Bronchial epithelial cell (primary cell): ENCODE measurements at regions not wholly inside any gene's neighbourhood (a gene's known extent, or its start where the extent isn't known, plus 50 kb on each side); places are given as distances from the start of the nearest gene placed in this dataset.

Experiments used
- DNase-seq: peaks from one replicate; pipeline ENCODE4 v3.0.0-alpha.2; 2010; ENCODE audit warnings: low read depth
- FAIRE-seq: peaks from 2 replicates; lab custom pipeline; 2011; peaks lifted over from hg19 to GRCh38; lab: Jason Lieb, UNC
- H3K27me3 ChIP-seq: 2 replicates; pipeline ENCODE4 v1.5.1; 2011; ENCODE audit warnings: low read length; ENCODE audit not compliant: control insufficient read depth, insufficient read depth
- H3K36me3 ChIP-seq: 2 replicates; pipeline ENCODE4 v1.5.1; 2011; ENCODE audit warnings: low read length; ENCODE audit not compliant: control insufficient read depth, insufficient read depth
- H3K4me3 ChIP-seq: 2 replicates; pipeline ENCODE4 v1.5.1; 2011; ENCODE audit warnings: mild to moderate bottlenecking, low read depth, low read length, control low read depth
- TF ChIP-seq, protein P1 (sequence below): IDR thresholded peaks from 2 replicates; pipeline ENCODE4 v1.5.1; 2011; ENCODE audit warnings: mild to moderate bottlenecking, moderate library complexity, low read length, control low read depth, inconsistent platforms; ENCODE audit not compliant: insufficient read depth, severe bottlenecking

DNA sequence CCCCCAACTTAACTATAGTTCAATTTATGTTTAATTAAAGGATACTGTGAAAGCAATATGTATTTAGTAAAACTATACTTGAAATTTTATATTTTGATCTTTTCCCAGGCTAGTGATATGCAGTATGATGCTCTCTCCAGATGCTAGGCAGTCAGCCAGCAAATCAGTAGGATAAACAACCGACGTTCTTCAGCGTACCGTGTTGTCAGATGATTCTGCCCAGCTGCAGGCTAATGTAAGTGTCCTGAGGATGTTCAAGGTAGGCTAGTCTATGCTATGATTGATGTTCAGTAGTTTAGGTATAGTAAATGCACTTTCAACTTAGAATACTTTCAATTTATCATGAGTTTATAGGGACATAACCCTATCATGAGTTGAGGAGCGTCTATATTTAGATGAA, 762.6 kb downstream of the MRPL39 start:
- H3K27me3 ChIP-seq: no peaks in the 10 kb centered on the region
- FAIRE-seq (no peak), DNase-seq (no peak)
- no peaks in the 10 kb centered on the region for H3K36me3 ChIP-seq
- no peak overlapping the region for H3K4me3 ChIP-seq
- TF ChIP-seq, protein P1, sequence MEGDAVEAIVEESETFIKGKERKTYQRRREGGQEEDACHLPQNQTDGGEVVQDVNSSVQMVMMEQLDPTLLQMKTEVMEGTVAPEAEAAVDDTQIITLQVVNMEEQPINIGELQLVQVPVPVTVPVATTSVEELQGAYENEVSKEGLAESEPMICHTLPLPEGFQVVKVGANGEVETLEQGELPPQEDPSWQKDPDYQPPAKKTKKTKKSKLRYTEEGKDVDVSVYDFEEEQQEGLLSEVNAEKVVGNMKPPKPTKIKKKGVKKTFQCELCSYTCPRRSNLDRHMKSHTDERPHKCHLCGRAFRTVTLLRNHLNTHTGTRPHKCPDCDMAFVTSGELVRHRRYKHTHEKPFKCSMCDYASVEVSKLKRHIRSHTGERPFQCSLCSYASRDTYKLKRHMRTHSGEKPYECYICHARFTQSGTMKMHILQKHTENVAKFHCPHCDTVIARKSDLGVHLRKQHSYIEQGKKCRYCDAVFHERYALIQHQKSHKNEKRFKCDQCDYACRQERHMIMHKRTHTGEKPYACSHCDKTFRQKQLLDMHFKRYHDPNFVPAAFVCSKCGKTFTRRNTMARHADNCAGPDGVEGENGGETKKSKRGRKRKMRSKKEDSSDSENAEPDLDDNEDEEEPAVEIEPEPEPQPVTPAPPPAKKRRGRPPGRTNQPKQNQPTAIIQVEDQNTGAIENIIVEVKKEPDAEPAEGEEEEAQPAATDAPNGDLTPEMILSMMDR: no peak

DNA sequence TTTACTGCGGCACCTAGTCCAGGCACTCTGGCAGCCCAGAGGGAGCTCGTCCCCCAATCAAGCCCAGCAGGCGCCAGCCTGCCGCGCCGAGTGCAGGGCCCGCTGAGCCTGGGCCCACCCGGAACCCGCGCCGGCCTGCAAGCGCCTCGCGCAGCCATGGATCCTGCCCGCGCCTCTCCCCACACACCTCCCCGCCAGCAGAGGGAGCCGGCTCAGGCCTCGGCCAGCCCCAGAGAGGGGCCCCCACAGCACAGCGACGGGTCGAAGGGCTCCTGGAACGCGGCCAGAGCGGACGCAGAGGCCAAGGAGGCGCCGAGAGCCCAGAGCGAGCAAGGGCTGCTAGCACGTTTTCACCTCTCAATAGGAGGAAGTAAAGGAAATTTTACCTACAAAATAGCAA, 767.0 kb downstream of the MRPL39 start:
- H3K27me3 ChIP-seq: no peaks in the 10 kb centered on the region
- DNase-seq: no peak
- no peak for FAIRE-seq

DNA sequence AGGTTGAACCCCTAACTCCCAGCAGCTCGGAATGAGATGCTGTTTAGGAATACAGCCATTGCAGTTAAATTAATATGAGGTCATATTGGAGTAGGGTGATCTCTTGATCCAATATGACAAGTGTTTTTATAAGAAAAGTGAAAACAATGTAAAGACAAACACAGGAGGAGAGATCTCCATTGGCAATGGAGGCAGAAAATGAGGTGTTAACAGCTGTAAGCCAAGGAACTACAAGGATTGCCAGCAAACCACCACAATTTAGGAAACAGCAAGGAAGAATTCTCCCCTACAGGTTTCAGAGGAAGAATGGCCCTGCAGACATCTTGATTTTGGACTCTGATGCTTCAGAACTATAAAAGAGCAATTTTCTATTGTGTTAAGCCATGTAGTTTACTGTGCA, 774.3 kb downstream of the MRPL39 start:
- no peak overlapping the region for H3K4me3 ChIP-seq
- DNase-seq (no peak), FAIRE-seq (no peak)
- H3K27me3 ChIP-seq: no peaks in the 10 kb centered on the region
- TF ChIP-seq, protein P1: no peak
- no peaks in the 10 kb centered on the region for H3K36me3 ChIP-seq

More for the DNA sequence above, 767.0 kb downstream of the MRPL39 start:
- Histone ChIP-seq H3K4me3 (no peak overlapping the region), H3K36me3 (no peaks in the 10 kb centered on the region)
- TF ChIP-seq, protein P1: no peak

DNA sequence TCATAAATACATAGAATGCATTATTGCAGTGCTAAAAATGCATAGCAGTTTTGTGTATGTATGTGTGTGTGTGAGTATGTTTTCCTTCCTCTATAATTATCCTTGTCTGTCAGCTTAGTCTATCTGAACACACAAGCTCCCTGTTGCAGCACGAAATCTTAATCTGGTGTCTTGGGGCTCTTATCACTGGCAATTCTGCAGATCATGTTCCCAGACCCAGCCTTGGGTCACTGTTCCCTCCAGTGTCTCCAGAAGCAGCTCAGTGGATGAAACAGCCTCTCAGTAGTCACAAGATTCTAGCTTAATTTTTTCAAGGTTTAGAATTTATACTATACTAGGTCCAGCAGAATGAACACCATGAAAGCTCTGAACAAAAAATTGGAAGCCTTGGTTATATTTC, 777.9 kb downstream of the MRPL39 start:
- Histone ChIP-seq H3K36me3 (no peaks in the 10 kb centered on the region), H3K27me3 (no peaks in the 10 kb centered on the region), H3K4me3 (no peak overlapping the region)
- FAIRE-seq (no peak), DNase-seq (no peak)
- TF ChIP-seq, protein P1: no peak

DNA sequence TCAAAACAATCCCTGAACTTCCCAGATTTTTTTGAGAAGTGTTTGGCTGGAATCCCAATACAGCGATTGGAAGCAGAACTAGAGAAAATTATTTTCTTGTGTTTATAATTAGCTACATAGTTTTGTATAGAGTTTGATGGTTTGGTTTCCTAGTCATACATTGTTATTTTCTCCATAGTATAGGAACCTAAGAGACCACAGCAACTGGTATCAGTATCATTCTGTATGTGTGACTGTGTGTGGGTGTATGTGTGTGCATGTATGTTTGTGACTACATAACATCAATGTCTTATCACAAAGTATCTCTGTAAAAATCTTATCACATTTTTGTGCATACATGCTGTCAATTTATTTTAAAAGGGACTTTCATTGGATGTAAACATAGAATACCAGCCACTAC, 780.5 kb downstream of the MRPL39 start:
- TF ChIP-seq, protein P1: no peak
- H3K36me3 ChIP-seq: no peaks in the 10 kb centered on the region
- no peaks in the 10 kb centered on the region for H3K27me3 ChIP-seq
- FAIRE-seq: no peak
- no peak for DNase-seq
- no peak overlapping the region for H3K4me3 ChIP-seq

DNA sequence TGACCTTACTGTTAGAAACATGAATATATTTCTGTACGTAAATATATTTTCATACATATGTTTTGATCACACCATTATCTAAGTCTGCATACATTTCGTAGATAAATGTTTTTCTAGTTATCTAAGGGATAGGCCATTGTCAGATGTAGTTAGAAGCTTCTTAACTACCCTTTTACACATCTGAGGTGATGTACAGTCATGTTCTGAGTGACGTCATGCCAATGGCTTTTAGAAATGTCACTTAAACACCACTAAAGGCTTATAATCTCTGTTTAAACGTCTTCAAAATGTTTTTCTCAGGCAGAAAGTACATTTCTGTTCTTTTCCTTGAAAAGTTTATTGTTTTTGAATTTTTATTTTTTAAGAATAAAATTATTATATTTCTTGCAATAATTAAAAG, 781.9 kb downstream of the MRPL39 start:
- Histone ChIP-seq H3K4me3 (no peak overlapping the region), H3K36me3 (no peaks in the 10 kb centered on the region), H3K27me3 (no peaks in the 10 kb centered on the region)
- no peak for FAIRE-seq
- no peak for DNase-seq
- TF ChIP-seq, protein P1: no peak
